ENCODE measurements at regions not wholly inside any gene's neighbourhood (a gene's known extent, or its start where the extent isn't known, plus 50 kb on each side); places are given as distances from the start of the nearest gene placed in this dataset.

DNA sequence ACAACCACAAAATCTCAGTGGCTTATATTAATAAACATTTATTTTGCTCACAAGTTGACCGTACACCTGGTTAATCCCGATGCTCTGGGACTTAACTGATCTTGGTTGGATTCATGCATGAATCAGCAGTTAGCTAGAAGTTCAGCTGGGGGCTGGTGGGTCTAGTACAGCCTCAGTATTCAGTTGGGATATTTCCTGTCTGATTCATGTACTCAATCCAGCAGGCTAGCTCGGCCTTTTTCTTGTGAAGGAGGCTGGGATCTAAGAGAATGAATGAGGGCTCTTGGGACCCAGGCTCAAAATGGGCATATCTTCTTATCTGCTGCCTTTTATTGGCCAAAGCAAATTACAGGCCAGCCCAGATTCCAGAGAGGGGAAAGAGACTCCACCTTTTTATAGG is 178.8 kb downstream of the KCTD12 start:
- Histone ChIP-seq H3K4me1 (ENCODE audit: control insufficient read depth in 4 of 4, insufficient read depth in 4 of 4, low read length in 3 of 4) (no peaks in the 10 kb centered on the region), H3K9ac (ENCODE audit: low read depth in 1 of 2, low read length in 2 of 2) (no peak overlapping the region)
- no peak for TF ChIP-seq JUND (IDR thresholded peaks at IDR 0.05)
- TF ChIP-seq, protein P1, sequence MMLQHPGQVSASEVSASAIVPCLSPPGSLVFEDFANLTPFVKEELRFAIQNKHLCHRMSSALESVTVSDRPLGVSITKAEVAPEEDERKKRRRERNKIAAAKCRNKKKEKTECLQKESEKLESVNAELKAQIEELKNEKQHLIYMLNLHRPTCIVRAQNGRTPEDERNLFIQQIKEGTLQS (IDR thresholded peaks at IDR 0.05): no peak
- TF ChIP-seq HNF4A (conservative IDR thresholded peaks at IDR 0.05): no peak
- no peak for TF ChIP-seq FOXA2 (IDR thresholded peaks at IDR 0.05)
- TF ChIP-seq FOXA1 (IDR thresholded peaks at IDR 0.05): no peak
- no peak for TF ChIP-seq NR2F2 (IDR thresholded peaks at IDR 0.05)
- TF ChIP-seq RAD21 (IDR thresholded peaks at IDR 0.05): no peak
- TF ChIP-seq, protein P2, sequence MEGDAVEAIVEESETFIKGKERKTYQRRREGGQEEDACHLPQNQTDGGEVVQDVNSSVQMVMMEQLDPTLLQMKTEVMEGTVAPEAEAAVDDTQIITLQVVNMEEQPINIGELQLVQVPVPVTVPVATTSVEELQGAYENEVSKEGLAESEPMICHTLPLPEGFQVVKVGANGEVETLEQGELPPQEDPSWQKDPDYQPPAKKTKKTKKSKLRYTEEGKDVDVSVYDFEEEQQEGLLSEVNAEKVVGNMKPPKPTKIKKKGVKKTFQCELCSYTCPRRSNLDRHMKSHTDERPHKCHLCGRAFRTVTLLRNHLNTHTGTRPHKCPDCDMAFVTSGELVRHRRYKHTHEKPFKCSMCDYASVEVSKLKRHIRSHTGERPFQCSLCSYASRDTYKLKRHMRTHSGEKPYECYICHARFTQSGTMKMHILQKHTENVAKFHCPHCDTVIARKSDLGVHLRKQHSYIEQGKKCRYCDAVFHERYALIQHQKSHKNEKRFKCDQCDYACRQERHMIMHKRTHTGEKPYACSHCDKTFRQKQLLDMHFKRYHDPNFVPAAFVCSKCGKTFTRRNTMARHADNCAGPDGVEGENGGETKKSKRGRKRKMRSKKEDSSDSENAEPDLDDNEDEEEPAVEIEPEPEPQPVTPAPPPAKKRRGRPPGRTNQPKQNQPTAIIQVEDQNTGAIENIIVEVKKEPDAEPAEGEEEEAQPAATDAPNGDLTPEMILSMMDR (IDR thresholded peaks at IDR 0.05; ENCODE audit: low read depth, low read length, missing input control): no peak
- TF ChIP-seq TAF1 (conservative IDR thresholded peaks at IDR 0.05): no peak
- TF ChIP-seq, protein P3, sequence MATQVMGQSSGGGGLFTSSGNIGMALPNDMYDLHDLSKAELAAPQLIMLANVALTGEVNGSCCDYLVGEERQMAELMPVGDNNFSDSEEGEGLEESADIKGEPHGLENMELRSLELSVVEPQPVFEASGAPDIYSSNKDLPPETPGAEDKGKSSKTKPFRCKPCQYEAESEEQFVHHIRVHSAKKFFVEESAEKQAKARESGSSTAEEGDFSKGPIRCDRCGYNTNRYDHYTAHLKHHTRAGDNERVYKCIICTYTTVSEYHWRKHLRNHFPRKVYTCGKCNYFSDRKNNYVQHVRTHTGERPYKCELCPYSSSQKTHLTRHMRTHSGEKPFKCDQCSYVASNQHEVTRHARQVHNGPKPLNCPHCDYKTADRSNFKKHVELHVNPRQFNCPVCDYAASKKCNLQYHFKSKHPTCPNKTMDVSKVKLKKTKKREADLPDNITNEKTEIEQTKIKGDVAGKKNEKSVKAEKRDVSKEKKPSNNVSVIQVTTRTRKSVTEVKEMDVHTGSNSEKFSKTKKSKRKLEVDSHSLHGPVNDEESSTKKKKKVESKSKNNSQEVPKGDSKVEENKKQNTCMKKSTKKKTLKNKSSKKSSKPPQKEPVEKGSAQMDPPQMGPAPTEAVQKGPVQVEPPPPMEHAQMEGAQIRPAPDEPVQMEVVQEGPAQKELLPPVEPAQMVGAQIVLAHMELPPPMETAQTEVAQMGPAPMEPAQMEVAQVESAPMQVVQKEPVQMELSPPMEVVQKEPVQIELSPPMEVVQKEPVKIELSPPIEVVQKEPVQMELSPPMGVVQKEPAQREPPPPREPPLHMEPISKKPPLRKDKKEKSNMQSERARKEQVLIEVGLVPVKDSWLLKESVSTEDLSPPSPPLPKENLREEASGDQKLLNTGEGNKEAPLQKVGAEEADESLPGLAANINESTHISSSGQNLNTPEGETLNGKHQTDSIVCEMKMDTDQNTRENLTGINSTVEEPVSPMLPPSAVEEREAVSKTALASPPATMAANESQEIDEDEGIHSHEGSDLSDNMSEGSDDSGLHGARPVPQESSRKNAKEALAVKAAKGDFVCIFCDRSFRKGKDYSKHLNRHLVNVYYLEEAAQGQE (IDR thresholded peaks at IDR 0.05): no peak
- no peak for TF ChIP-seq RXRA (IDR thresholded peaks at IDR 0.05)
- TF ChIP-seq SP1 (IDR thresholded peaks at IDR 0.05): no peak
- TF ChIP-seq EGR1 (IDR thresholded peaks at IDR 0.05; ENCODE audit: low read depth in 2 of 2): no peak
- no peak for TF ChIP-seq YY1 (IDR thresholded peaks at IDR 0.05)
- no peak for TF ChIP-seq GABPA (IDR thresholded peaks at IDR 0.05 in 1 of 2, conservative IDR thresholded peaks at IDR 0.05 in 1 of 2)
- TF ChIP-seq, protein P4, sequence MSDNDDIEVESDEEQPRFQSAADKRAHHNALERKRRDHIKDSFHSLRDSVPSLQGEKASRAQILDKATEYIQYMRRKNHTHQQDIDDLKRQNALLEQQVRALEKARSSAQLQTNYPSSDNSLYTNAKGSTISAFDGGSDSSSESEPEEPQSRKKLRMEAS (IDR thresholded peaks at IDR 0.05): no peak
- TF ChIP-seq, protein P5, sequence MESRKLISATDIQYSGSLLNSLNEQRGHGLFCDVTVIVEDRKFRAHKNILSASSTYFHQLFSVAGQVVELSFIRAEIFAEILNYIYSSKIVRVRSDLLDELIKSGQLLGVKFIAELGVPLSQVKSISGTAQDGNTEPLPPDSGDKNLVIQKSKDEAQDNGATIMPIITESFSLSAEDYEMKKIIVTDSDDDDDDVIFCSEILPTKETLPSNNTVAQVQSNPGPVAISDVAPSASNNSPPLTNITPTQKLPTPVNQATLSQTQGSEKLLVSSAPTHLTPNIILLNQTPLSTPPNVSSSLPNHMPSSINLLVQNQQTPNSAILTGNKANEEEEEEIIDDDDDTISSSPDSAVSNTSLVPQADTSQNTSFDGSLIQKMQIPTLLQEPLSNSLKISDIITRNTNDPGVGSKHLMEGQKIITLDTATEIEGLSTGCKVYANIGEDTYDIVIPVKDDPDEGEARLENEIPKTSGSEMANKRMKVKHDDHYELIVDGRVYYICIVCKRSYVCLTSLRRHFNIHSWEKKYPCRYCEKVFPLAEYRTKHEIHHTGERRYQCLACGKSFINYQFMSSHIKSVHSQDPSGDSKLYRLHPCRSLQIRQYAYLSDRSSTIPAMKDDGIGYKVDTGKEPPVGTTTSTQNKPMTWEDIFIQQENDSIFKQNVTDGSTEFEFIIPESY (IDR thresholded peaks at IDR 0.05): no peak
- TF ChIP-seq HNF4G (IDR thresholded peaks at IDR 0.05): no peak

More for the DNA sequence above, 178.8 kb downstream of the KCTD12 start:
- Histone ChIP-seq H3K36me3 (ENCODE audit: control insufficient read depth in 4 of 4, insufficient read depth in 3 of 4, low read depth in 1 of 4, low read length in 3 of 4) (no peaks in the 10 kb centered on the region), H3K9me3 (ENCODE audit: control insufficient read depth in 4 of 4, low read length in 3 of 4) (no peaks in the 10 kb centered on the region), H3K27me3 (ENCODE audit: control insufficient read depth in 4 of 4, insufficient read depth in 4 of 4, low read length in 3 of 4) (no peaks in the 10 kb centered on the region), H3K4me3 (ENCODE audit: low read depth in 1 of 3, low read length in 3 of 3) (no peak overlapping the region), H3K27ac (ENCODE audit: low read depth in 1 of 2, low read length in 2 of 2) (no peak overlapping the region)
- no peak for DNase-seq (ENCODE audit: low spot score)
- WGBS: 73% methylated on average over 3 of the region's 3 CpGs

Measured in liver (tissue), 8 donors.